22Rv1 (cell line): ENCODE measurements at regions not wholly inside any gene's neighbourhood (a gene's known extent, or its start where the extent isn't known, plus 50 kb on each side); places are given as distances from the start of the nearest gene placed in this dataset.
"Not testable (repeated sequence)": the region's sequence is repeated elsewhere in the genome, so short reads cannot be mapped to it uniquely, and the experiment has no call there.

Source experiments
- ZFX ChIP-seq: fragments of 450-650 bp; IDR thresholded peaks from 2 replicates; pipeline ENCODE4 v1.6.1; 2017; ENCODE audit warnings: antibody characterized with exemption, borderline replicate concordance
- TF ChIP-seq, protein P1 (sequence below): fragments of 450-650 bp; IDR thresholded peaks from 2 replicates; pipeline ENCODE4 v1.5.1; 2017; ENCODE audit warnings: mild to moderate bottlenecking

DNA sequence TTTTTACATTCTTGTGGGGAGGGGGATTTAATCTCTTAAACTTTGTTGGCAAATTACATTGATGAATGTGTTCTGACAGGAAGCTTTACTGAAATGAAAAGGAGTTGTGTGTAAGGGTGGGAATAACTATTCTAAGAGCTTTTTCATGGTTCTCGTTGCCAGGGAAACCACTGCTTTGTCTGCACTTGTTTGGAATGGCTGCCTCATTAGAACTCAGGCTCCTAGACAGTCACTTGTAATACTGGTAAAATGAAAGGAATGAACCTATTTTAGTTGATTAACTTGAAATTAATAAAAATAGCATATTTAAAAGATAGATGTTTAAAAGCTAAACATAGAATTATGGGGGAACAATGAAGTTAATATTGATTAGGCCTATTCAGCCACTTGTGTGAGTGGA lies 201.4 kb upstream of the TEKT4 start:
- TF ChIP-seq, protein P1, sequence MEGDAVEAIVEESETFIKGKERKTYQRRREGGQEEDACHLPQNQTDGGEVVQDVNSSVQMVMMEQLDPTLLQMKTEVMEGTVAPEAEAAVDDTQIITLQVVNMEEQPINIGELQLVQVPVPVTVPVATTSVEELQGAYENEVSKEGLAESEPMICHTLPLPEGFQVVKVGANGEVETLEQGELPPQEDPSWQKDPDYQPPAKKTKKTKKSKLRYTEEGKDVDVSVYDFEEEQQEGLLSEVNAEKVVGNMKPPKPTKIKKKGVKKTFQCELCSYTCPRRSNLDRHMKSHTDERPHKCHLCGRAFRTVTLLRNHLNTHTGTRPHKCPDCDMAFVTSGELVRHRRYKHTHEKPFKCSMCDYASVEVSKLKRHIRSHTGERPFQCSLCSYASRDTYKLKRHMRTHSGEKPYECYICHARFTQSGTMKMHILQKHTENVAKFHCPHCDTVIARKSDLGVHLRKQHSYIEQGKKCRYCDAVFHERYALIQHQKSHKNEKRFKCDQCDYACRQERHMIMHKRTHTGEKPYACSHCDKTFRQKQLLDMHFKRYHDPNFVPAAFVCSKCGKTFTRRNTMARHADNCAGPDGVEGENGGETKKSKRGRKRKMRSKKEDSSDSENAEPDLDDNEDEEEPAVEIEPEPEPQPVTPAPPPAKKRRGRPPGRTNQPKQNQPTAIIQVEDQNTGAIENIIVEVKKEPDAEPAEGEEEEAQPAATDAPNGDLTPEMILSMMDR = not testable (repeated sequence)
- not testable (repeated sequence) for TF ChIP-seq ZFX
